Erythroblast (primary cell): ENCODE measurements at regions not wholly inside any gene's neighbourhood (a gene's known extent, or its start where the extent isn't known, plus 50 kb on each side); places are given as distances from the start of the nearest gene placed in this dataset.

Source experiments
- GATA1 ChIP-seq: IDR thresholded peaks from 2 replicates; pipeline ENCODE4 v1.6.1; 2011; ENCODE audit warnings: low read depth, mild to moderate bottlenecking, control low read depth, low read length, moderate library complexity
- POLR2A ChIP-seq: IDR thresholded peaks from 2 replicates; pipeline ENCODE4 v1.6.1; 2011; ENCODE audit warnings: mild to moderate bottlenecking, low read length

DNA sequence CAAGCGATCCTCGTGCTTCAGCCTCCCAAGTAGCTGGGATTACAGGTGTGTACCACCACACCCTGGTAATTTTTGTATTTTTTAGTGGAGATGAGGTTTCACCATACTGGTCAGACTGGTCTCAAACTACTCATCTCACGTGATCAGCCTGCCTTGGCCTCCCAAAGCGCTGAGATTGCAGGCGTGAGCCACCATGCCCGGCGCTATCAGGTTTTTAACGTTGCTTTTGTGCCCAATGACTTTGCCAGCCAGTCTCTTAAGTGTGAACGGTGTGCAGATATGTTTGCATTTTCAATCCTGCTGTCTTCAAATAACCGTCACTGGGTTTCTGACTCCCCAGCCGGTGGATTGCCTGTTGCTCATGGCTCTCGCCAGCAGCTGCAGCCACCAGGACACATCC, 201.8 kb upstream of the PPP2R2D start:
- TF ChIP-seq POLR2A: no peak
- no peak for TF ChIP-seq GATA1
